Astrocyte of the spinal cord (primary cell): ENCODE measurements at regions not wholly inside any gene's neighbourhood (a gene's known extent, or its start where the extent isn't known, plus 50 kb on each side); places are given as distances from the start of the nearest gene placed in this dataset.

Experiments used
- DNase-seq: peaks from one replicate; pipeline ENCODE4 v3.0.0; 2011; ENCODE audit warnings: low read depth, low spot score
- H3K4me3 ChIP-seq: 2 replicates; pipeline ENCODE4 v1.5.1; 2011; ENCODE audit warnings: low read depth, mild to moderate bottlenecking, low read length, moderate library complexity
- in situ Hi-C: cut with HindIII; loops from 2 replicates; pipeline ENCODE4 v1.10.0; 2017; ENCODE audit warnings: low sequenced_read_pairs
- TF ChIP-seq, protein P1 (sequence below): IDR thresholded peaks from 2 replicates; pipeline ENCODE4 v1.5.1; 2012; ENCODE audit warnings: low read depth, mild to moderate bottlenecking, low read length, inconsistent platforms

DNA sequence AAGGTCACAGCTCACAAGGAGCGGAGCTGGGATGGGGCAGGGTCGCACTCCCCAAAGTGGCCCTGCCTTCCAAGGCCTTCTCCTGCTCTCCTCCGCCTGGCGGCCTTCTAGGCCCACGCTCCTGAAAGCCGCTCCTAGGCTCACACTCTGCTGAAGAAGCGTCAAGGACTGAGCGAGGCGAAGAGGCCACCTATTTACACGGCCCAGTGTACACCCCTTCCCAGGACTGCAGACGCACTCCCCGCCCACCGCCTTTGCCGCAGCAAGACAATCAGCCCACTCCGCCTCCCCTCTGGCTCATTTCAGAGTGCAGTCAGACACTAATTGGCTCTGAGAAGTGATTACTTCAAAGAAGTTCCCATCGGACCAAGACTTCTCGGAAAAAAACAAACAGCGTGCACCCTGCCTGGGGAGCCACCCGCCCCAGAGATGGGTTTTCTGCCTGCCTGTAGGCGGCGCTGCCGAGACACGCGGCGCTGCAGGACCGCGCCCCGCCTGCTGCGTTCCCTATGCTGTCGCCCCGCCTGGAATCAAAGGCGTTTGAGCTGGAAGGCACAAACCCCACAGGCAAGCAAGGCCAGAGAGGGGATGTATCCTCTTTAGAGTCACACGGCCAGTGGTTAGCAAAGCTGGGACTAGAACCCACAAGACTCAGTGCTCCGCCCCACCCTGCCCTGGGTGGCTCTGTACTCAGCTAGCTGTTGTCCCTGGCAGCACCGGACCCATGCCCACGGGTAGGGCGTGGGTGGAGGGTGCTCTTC, 414.8 kb downstream of the BUD13 start:
- no peak overlapping the region for H3K4me3 ChIP-seq
- TF ChIP-seq, protein P1, sequence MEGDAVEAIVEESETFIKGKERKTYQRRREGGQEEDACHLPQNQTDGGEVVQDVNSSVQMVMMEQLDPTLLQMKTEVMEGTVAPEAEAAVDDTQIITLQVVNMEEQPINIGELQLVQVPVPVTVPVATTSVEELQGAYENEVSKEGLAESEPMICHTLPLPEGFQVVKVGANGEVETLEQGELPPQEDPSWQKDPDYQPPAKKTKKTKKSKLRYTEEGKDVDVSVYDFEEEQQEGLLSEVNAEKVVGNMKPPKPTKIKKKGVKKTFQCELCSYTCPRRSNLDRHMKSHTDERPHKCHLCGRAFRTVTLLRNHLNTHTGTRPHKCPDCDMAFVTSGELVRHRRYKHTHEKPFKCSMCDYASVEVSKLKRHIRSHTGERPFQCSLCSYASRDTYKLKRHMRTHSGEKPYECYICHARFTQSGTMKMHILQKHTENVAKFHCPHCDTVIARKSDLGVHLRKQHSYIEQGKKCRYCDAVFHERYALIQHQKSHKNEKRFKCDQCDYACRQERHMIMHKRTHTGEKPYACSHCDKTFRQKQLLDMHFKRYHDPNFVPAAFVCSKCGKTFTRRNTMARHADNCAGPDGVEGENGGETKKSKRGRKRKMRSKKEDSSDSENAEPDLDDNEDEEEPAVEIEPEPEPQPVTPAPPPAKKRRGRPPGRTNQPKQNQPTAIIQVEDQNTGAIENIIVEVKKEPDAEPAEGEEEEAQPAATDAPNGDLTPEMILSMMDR = no peak
- in situ Hi-C loops = no loop called here
- no peak for DNase-seq

GRCh38 chr11:116356451-116356850, 416.3 kb downstream of the BUD13 start:
- in situ Hi-C loops = no loop called here
- no peak overlapping the region for H3K4me3 ChIP-seq
- TF ChIP-seq, protein P1 = no peak
- DNase-seq = no peak

DNA sequence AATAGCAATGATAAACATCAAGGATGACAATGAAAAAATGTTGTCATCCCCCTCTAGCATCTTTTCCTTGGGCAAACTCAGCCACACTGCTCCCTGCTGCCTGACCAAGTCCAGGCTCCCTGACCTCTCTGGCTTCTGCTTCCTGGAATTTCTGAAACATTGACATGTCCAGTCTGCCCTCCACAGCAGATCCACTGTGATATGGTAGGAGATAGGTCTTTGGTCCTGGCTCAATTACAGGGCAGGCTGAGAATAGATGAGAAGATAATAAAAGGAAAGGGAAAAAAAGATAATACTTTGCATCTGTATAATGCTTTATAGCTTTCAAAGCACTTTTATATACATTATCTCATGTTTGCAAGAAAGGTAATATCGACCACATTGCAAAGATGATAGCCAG, 417.7 kb downstream of the BUD13 start:
- in situ Hi-C loops = no loop called here
- TF ChIP-seq, protein P1 = no peak
- H3K4me3 ChIP-seq = no peak overlapping the region
- DNase-seq = no peak

- no peak overlapping the region for H3K4me3 ChIP-seq
- no peak for DNase-seq
- in situ Hi-C loops = no loop called here
- TF ChIP-seq, protein P1 = no peak
Measured at GRCh38 chr11:116353589-116353988, 419.2 kb downstream of the BUD13 start.

- TF ChIP-seq, protein P1 = no peak
- no peak for DNase-seq
- H3K4me3 ChIP-seq = no peak overlapping the region
Measured at GRCh38 chr11:116352881-116353280, 419.9 kb downstream of the BUD13 start.

DNA sequence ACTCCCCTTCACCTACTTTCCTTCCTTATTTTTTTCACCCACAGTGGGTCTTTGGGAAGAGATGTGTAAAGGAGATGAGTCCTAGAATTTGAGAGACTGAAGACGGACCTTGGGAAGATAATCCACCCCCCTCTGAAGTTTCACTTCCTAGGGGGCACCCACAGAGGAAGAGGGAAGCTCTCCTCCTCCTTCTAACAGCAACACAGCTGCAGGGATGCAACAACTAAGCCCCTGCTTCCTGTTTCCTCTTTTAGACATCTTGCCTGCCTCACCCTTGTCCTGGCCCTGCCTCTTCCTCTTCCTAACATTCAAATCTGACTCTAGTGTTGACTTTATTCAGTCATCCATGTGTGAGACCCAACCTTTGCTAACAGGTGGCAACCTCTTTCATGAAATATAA, 424.6 kb downstream of the BUD13 start:
- TF ChIP-seq, protein P1 = no peak
- DNase-seq = no peak
- H3K4me3 ChIP-seq = no peak overlapping the region
- in situ Hi-C loops = no loop called here

More at GRCh38 chr11:116352881-116353280, 419.9 kb downstream of the BUD13 start:
- in situ Hi-C loops = no loop called here
